GM12878 (cell line): ENCODE measurements at regions not wholly inside any gene's neighbourhood (a gene's known extent, or its start where the extent isn't known, plus 50 kb on each side); places are given as distances from the start of the nearest gene placed in this dataset.

Source experiments
- CHD4 ChIP-seq: fragments of 200-600 bp; sonication (generic); IDR thresholded peaks from 2 replicates; pipeline ENCODE4 v1.6.1; 2016; ENCODE audit warnings: mild to moderate bottlenecking
- CREM ChIP-seq: IDR thresholded peaks from 2 replicates; pipeline ENCODE4 v1.6.1; 2014; ENCODE audit warnings: antibody characterized with exemption, low read depth
- CTCF ChIP-seq, 3 experiments: IDR thresholded peaks in 2 of 3; conservative IDR thresholded peaks in 1 of 3; 2 replicates each; pipeline ENCODE4 v1.5.1; 2011; ENCODE audit warnings: low read depth in 3 of 3, low read length in 3 of 3, mild to moderate bottlenecking in 3 of 3, control low read depth in 2 of 3, moderate library complexity in 2 of 3, inconsistent platforms in 1 of 3, mixed read lengths in 1 of 3; ENCODE audit not compliant: control insufficient read depth in 2 of 3, insufficient read depth in 1 of 3; ENCODE audit errors: extremely low read depth in 1 of 3
- LARP7 ChIP-seq: fragments of 450-650 bp; IDR thresholded peaks from 2 replicates; pipeline ENCODE4 v1.6.1; 2017; ENCODE audit warnings: mild to moderate bottlenecking
- NFYB ChIP-seq: IDR thresholded peaks from 2 replicates; pipeline ENCODE4 v1.6.1; 2011; ENCODE audit warnings: low read depth, mild to moderate bottlenecking, low read length, improper control_type of control experiment, moderate library complexity; ENCODE audit not compliant: insufficient read depth
- RAD51 ChIP-seq: fragments of 450-650 bp; IDR thresholded peaks from 2 replicates; pipeline ENCODE4 v1.6.1; 2016; ENCODE audit warnings: moderate library complexity, mild to moderate bottlenecking, inconsistent platforms
- SMC3 ChIP-seq: IDR thresholded peaks from 2 replicates; pipeline ENCODE4 v1.6.1; 2011; ENCODE audit warnings: low read length, improper control_type of control experiment, borderline replicate concordance
- TARDBP ChIP-seq: IDR thresholded peaks from 2 replicates; pipeline ENCODE4 v1.6.1; 2016; ENCODE audit warnings: borderline replicate concordance
- USF1 ChIP-seq: IDR thresholded peaks from 2 replicates; pipeline ENCODE4 v1.6.1; 2011; ENCODE audit warnings: borderline replicate concordance, low read depth, mild to moderate bottlenecking, moderate library complexity, mixed read lengths, low read length; ENCODE audit not compliant: insufficient read depth; ENCODE audit errors: extremely low read length
- ZNF274 ChIP-seq: IDR thresholded peaks from one replicate; pipeline ENCODE4 v1.8.0; 2011; ENCODE audit not compliant: insufficient read length, insufficient read depth

- TF ChIP-seq LARP7 (no peak), CTCF (IDR thresholded peaks at IDR 0.05 in 2 of 3, conservative IDR thresholded peaks at IDR 0.05 in 1 of 3; ENCODE audit: control insufficient read depth in 2 of 3, extremely low read depth in 1 of 3, insufficient read depth in 1 of 3, low read depth in 3 of 3, low read length in 3 of 3) (no peak), TARDBP (no peak), RAD51 (no peak), CHD4 (no peak), NFYB (no peak), ZNF274 (no peak), CREM (no peak), SMC3 (no peak), USF1 (no peak)
Observed at GRCh38 chr18:26740396-26740795, 125.1 kb downstream of the AQP4 start.
